ENCODE measurements at regions not wholly inside any gene's neighbourhood (a gene's known extent, or its start where the extent isn't known, plus 50 kb on each side); places are given as distances from the start of the nearest gene placed in this dataset.

DNA sequence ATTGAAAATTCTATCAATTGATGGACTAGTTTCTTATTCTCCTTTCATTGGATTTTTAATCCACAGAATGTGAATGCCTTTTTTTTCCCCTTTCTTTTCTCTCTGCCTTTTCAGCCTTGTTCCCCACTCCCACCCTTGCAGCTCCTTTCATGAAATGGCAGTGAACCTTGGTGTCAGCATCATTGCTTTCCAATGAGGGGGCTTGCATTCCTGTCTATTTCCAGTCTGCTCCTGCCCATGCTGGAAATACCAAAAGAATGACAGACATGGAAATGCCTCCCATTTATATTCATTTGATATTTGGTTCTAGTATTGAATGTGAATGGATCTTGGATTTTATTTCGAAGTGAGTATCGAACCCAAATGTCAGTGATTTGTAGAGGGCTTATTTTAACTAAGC is 162.7 kb upstream of the SGCD start (continued):
- TF ChIP-seq CHD7 (IDR thresholded peaks at IDR 0.05; ENCODE audit: insufficient replicate concordance, low read length) = no peak
- TF ChIP-seq ZNF274 (IDR thresholded peaks at IDR 0.05; ENCODE audit: borderline replicate concordance, extremely low read depth, low read length) = no peak

All from H1 (cell line).